Caco-2 (cell line): ENCODE measurements at regions not wholly inside any gene's neighbourhood (a gene's known extent, or its start where the extent isn't known, plus 50 kb on each side); places are given as distances from the start of the nearest gene placed in this dataset.

Source experiments
- BruUV-seq: library from RNA; stranded (reverse); fragments of 400-500 nt; replicated peaks from 2 replicates; lab custom pipeline; 2021; lab: Mats Ljungman, UMichigan
- CTCF ChIA-PET: fragments of 300-600 bp; sonication (Branson Sonifier 250); formaldehyde crosslinking; loops from one replicate; lab custom pipeline; 2022; ENCODE audit warnings: antibody characterized with exemption; lab: Charles Lee
- POLR2A ChIA-PET: fragments of 300-600 bp; sonication (Branson Sonifier 250); formaldehyde crosslinking; loops from one replicate; lab custom pipeline; 2022; ENCODE audit warnings: antibody characterized with exemption; lab: Charles Lee
- DNase-seq, 2 experiments: peaks; one replicate each; pipeline versions ENCODE4 v3.0.0 to v3.0.0-alpha.2; 2020 to 2022
- H3K27me3 ChIP-seq: replicated peaks from 2 replicates; pipeline ENCODE4 v1.6.0; 2011; ENCODE audit warnings: low read length; ENCODE audit not compliant: control insufficient read depth, insufficient read depth
- H3K36me3 ChIP-seq: 2 replicates; pipeline ENCODE4 v1.5.1; 2011; ENCODE audit warnings: low read length; ENCODE audit not compliant: control insufficient read depth, insufficient read depth
- H3K4me1 ChIP-seq: fragments of 250-450 bp; sonication (Bioruptor Pico); 2 replicates; pipeline ENCODE4 v1.5.1; 2020; ENCODE audit warnings: mild to moderate bottlenecking
- H3K4me3 ChIP-seq: 2 replicates; pipeline ENCODE4 v1.5.1; 2011; ENCODE audit warnings: low read depth, mild to moderate bottlenecking, control low read depth, low read length
- H3K9me3 ChIP-seq: fragments of 250-450 bp; sonication (Bioruptor Pico); 2 replicates; pipeline ENCODE4 v1.5.1; 2020; ENCODE audit warnings: mild to moderate bottlenecking, moderate library complexity
- H3K27ac Mint-ChIP-seq: one replicate; pipeline ENCODE4 v1.8.0; 2022; ENCODE audit warnings: mixed read lengths; ENCODE audit not compliant: unreplicated experiment
- H3K27me3 Mint-ChIP-seq: one replicate; pipeline ENCODE4 v1.8.0; 2022; ENCODE audit warnings: mixed read lengths; ENCODE audit not compliant: insufficient read depth, unreplicated experiment
- H3K36me3 Mint-ChIP-seq: one replicate; pipeline ENCODE4 v1.8.0; 2022; ENCODE audit warnings: mild to moderate bottlenecking, mixed read lengths; ENCODE audit not compliant: insufficient read depth, unreplicated experiment
- H3K4me1 Mint-ChIP-seq: one replicate; pipeline ENCODE4 v1.8.0; 2022; ENCODE audit warnings: low read depth, mixed read lengths; ENCODE audit not compliant: unreplicated experiment
- H3K4me3 Mint-ChIP-seq: one replicate; pipeline ENCODE4 v1.8.0; 2022; ENCODE audit warnings: mild to moderate bottlenecking, moderate library complexity, mixed read lengths; ENCODE audit not compliant: unreplicated experiment
- H3K9me3 Mint-ChIP-seq: one replicate; pipeline ENCODE4 v1.8.0; 2022; ENCODE audit warnings: mixed read lengths; ENCODE audit not compliant: unreplicated experiment
- intact Hi-C: fragments of 100-400 bp; cut with micrococcal nuclease; formaldehyde crosslinking; loops from one replicate; pipeline ENCODE4 v1.10.0; 2022; ENCODE audit not compliant: unreplicated experiment
- TF ChIP-seq, protein P1 (sequence below), 2 experiments: fragments of 200-600 bp in 1 of 2; IDR thresholded peaks; 1 replicate in 1 of 2; 2 replicates in 1 of 2; pipeline versions ENCODE4 v1.5.1 to v1.8.0; 2011 to 2022; ENCODE audit warnings: antibody characterized with exemption in 1 of 2, control low read depth in 1 of 2, inconsistent platforms in 1 of 2, low read depth in 1 of 2, low read length in 1 of 2, mild to moderate bottlenecking in 1 of 2, moderate library complexity in 1 of 2; ENCODE audit not compliant: insufficient read depth in 1 of 2, severe bottlenecking in 1 of 2, unreplicated experiment in 1 of 2

DNA sequence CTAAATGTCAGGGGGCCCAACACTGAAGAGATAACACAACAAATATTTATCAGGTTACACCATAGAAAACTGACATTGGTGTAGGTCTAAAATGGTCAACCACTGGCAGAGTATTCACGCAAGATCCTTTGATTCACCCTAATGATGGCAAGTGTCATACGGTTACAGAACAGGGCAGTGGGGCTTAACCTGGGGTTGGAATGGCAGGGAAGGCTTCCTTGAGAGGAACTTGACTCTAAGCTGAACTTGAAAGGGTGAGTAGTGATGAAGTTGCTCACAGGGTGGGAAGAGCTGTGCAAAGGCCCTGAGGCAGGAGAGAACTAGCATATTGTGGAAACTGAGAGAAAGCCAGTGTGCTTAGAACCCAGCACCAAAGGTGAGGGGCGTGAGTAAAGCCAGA lies 97.1 kb upstream of the MVB12B start:
- no peaks in the 10 kb centered on the region for H3K9me3 ChIP-seq
- H3K36me3 Mint-ChIP-seq = no peaks in the 10 kb centered on the region
- no peak overlapping the region for H3K4me3 Mint-ChIP-seq
- no peaks in the 10 kb centered on the region for H3K4me1 ChIP-seq
- CTCF ChIA-PET = interaction anchor here (1.0 kb wide), 1 partner anchor 83 kb away, joined by 3 read pairs; no protein-coding TSS in a partner anchor
- TF ChIP-seq, protein P1, sequence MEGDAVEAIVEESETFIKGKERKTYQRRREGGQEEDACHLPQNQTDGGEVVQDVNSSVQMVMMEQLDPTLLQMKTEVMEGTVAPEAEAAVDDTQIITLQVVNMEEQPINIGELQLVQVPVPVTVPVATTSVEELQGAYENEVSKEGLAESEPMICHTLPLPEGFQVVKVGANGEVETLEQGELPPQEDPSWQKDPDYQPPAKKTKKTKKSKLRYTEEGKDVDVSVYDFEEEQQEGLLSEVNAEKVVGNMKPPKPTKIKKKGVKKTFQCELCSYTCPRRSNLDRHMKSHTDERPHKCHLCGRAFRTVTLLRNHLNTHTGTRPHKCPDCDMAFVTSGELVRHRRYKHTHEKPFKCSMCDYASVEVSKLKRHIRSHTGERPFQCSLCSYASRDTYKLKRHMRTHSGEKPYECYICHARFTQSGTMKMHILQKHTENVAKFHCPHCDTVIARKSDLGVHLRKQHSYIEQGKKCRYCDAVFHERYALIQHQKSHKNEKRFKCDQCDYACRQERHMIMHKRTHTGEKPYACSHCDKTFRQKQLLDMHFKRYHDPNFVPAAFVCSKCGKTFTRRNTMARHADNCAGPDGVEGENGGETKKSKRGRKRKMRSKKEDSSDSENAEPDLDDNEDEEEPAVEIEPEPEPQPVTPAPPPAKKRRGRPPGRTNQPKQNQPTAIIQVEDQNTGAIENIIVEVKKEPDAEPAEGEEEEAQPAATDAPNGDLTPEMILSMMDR (IDR thresholded peaks at IDR 0.05; ENCODE audit: insufficient read depth in 1 of 2, low read depth in 1 of 2, low read length in 1 of 2, severe bottlenecking in 1 of 2, unreplicated experiment in 1 of 2) = no peak
- peaks cover 7% of the 10 kb centered on the region for H3K27me3 Mint-ChIP-seq
- no peaks in the 10 kb centered on the region for H3K36me3 ChIP-seq
- H3K27me3 ChIP-seq = no peaks in the 10 kb centered on the region; the same call in 1 of the 2 replicates
- H3K27ac Mint-ChIP-seq = no peak overlapping the region
- BruUV-seq = no TSS peak
- POLR2A ChIA-PET = no interaction called here
- no peak overlapping the region for H3K4me3 ChIP-seq
- intact Hi-C loops = loop anchor here (1.0 to 10.0 kb wide), 4 partner anchors 83 to 823 kb away; no protein-coding TSS in a partner anchor
- DNase-seq = no peak
- H3K4me1 Mint-ChIP-seq = no peaks in the 10 kb centered on the region
- H3K9me3 Mint-ChIP-seq = no peaks in the 10 kb centered on the region

DNA sequence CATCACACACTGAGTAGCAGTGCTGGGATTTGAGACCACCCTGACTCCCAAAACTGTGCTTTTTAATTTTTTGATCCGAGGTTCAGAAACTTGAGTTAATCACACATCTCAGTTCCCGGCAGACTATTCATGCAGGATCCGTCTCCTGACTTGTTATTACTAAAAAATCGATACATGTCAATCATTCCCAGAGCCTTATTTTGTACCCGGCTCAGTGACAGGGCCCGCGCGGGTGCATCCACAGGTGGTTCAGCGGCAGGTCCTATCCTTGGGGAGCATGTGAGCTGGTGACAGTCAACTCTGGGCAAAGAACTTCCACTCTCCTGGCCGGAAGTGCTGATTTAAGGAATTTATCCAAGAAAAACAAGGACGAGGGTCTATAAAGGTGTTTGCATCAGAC lies 95.9 kb upstream of the MVB12B start:
- H3K4me1 Mint-ChIP-seq = no peaks in the 10 kb centered on the region
- Histone ChIP-seq H3K36me3 (no peaks in the 10 kb centered on the region), H3K4me1 (no peaks in the 10 kb centered on the region), H3K27me3 (no peaks in the 10 kb centered on the region; the same call in 1 of the 2 replicates), H3K4me3 (no peak overlapping the region), H3K9me3 (no peaks in the 10 kb centered on the region)
- H3K36me3 Mint-ChIP-seq = no peaks in the 10 kb centered on the region
- TF ChIP-seq, protein P1 (IDR thresholded peaks at IDR 0.05; ENCODE audit: insufficient read depth in 1 of 2, low read depth in 1 of 2, low read length in 1 of 2, severe bottlenecking in 1 of 2, unreplicated experiment in 1 of 2) = no peak
- POLR2A ChIA-PET = no interaction called here
- no TSS peak for BruUV-seq
- no peak for DNase-seq
- H3K4me3 Mint-ChIP-seq = no peak overlapping the region
- no peaks in the 10 kb centered on the region for H3K9me3 Mint-ChIP-seq
- no peak overlapping the region for H3K27ac Mint-ChIP-seq
- CTCF ChIA-PET = no interaction called here
- intact Hi-C loops = no loop called here
- H3K27me3 Mint-ChIP-seq = peaks cover 7% of the 10 kb centered on the region

DNA sequence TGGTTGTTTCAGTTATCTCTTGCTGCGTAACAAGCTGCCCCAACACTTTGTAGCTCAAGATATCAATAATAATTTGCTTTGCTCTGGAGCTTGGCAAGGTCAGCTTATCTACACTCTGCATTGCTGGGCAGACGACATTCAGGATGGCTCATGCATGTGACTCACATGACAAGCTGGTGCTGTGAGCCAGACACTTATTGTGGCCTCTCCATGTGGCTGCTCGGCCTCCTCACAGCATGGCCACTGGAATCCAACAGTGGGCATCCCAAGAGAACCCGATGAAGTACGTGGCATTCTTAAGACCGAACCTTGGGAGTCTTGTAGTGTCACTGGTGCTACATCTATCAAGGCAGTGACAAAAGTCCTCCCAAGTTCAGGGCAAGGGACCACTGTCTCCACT lies 94.2 kb upstream of the MVB12B start:
- no peaks in the 10 kb centered on the region for H3K9me3 Mint-ChIP-seq
- H3K9me3 ChIP-seq = no peaks in the 10 kb centered on the region
- no TSS peak for BruUV-seq
- no peak overlapping the region for H3K4me3 ChIP-seq
- no peaks in the 10 kb centered on the region for H3K36me3 Mint-ChIP-seq
- no peaks in the 10 kb centered on the region; the same call in 1 of the 2 replicates for H3K27me3 ChIP-seq
- DNase-seq = no peak
- POLR2A ChIA-PET = no interaction called here
- no peak overlapping the region for H3K27ac Mint-ChIP-seq
- peaks cover 4% of the 10 kb centered on the region for H3K27me3 Mint-ChIP-seq
- H3K4me1 ChIP-seq = no peaks in the 10 kb centered on the region
- no peak overlapping the region for H3K4me3 Mint-ChIP-seq
- no peaks in the 10 kb centered on the region for H3K4me1 Mint-ChIP-seq
- CTCF ChIA-PET = no interaction called here
- TF ChIP-seq, protein P1 (IDR thresholded peaks at IDR 0.05; ENCODE audit: insufficient read depth in 1 of 2, low read depth in 1 of 2, low read length in 1 of 2, severe bottlenecking in 1 of 2, unreplicated experiment in 1 of 2) = no peak
- intact Hi-C loops = no loop called here
- H3K36me3 ChIP-seq = no peaks in the 10 kb centered on the region
